PC-3 (cell line): ENCODE measurements at regions not wholly inside any gene's neighbourhood (a gene's known extent, or its start where the extent isn't known, plus 50 kb on each side); places are given as distances from the start of the nearest gene placed in this dataset.

ENCODE experiments used
- CTCF ChIP-seq: fragments of 300-600 bp; sonication (generic); conservative IDR thresholded peaks from 2 replicates; pipeline ENCODE4 v1.5.1; 2017; ENCODE audit warnings: antibody characterized with exemption, low read depth, mild to moderate bottlenecking, low read length
- EZH2phosphoT487 ChIP-seq: fragments of 300-600 bp; sonication (generic); IDR thresholded peaks from 2 replicates; pipeline ENCODE4 v1.6.1; 2018; ENCODE audit warnings: mild to moderate bottlenecking, antibody characterized with exemption, low read length, borderline replicate concordance

DNA sequence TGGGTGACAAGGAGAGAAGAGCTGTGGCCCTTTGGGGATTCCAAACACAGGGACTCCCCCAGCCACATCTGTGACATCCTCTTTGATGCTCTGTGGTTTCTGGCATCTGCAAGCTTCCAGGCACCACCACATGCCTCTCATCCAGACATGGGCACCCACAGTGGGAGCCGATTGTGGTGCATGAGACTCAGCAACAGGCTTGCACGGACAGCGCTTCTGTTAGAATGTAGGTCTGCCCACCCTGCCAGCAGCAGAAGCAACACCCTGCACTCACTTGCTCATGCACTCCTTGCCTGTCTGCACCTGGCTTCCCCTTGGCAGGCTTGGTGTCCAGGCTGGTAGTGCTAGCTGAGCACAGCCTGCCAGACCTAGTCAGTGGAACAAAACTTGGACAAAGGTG, 735.0 kb upstream of the ZWINT start:
- TF ChIP-seq EZH2phosphoT487 (no peak), CTCF (no peak)
